KG1 (cell line): ENCODE measurements at regions not wholly inside any gene's neighbourhood (a gene's known extent, or its start where the extent isn't known, plus 50 kb on each side); places are given as distances from the start of the nearest gene placed in this dataset.
"Not testable (repeated sequence)": the region's sequence is repeated elsewhere in the genome, so short reads cannot be mapped to it uniquely, and the experiment has no call there.

Experiments
- DNase-seq: peaks from one replicate; lab custom pipeline; 2025; lab: John Stamatoyannopoulos, UW

- no peak for DNase-seq
Measured at GRCh38 chr6:43884652-43885022, 114.6 kb downstream of the VEGFA start.

DNA sequence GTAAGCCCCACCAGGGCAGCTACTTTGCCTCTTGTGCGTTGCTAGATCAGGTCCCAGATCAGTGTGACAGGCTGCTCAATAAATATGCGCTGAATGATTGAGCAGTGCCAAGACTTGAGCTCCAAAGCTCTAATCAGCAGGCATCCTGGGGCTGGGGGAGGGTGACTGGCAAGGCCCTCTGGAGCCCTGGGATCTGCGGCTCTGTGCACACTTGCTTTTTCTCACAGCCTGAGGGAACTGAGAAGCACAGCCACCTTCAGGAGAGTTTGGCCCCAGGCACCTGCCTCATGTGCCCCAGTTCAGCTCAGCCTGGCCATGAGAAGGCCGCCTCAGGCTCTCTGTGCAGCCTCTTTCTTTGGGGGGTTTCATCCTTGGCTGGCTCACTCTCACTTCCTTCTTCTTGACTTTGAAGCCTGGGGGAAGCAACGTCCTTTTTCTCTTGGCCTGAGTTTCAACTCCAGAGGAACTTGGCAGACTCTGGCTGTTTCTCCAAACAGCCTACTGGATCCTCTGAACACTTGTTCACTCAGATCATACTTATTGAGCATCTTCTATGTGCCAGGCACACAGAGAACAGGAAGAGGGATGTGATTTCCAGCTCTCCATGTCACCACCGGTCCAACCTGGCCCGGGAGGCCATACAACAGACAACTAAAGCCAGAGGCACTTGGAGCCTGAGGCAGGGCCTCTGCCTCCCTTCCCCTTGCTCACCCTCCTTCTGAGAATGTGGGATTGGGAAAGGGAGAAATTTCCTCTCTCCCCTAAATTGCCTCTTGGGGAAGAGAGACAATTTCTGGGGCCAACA lies 114.0 kb downstream of the VEGFA start:
- DNase-seq: no peak

- not testable (repeated sequence) for DNase-seq
Measured at GRCh38 chr6:43882690-43883448, 112.9 kb downstream of the VEGFA start.

- no peak for DNase-seq
Measured at GRCh38 chr6:43880236-43881137, 110.5 kb downstream of the VEGFA start.

- no peak for DNase-seq
Measured at GRCh38 chr6:43879722-43880121, 109.7 kb downstream of the VEGFA start.

DNA sequence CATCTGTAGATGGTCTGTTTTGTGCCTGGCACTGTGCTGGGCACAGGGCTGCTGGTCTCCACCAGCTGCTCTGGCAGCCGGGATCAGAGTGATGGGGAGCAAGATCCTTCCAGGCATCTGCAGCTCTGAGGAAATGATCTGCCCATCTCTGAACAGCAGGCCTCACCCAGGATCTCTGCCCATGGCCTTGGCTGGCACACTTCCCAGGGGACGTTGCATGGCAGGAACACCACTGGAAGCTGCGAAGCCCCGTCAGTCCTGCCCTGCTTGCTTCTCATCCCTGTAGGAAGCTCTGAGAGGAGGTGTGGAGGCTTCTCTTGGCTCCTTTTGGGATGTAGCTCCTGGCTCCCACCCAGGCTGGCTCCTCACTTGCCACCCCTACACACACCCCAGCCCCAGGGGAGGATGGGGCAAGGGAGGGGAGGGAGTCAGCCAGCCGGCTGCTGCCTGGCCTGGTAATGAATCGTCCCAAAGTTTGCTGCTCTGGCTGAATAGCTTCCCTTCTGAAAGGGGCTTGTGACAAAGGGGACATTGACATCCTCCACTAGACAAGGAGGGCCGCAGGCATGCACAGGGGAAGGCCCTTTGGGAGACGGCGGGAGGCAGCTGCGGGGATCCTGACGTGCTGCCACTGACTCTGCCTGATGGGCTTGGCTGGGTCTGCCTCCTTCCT lies 108.9 kb downstream of the VEGFA start:
- DNase-seq: no peak

DNA sequence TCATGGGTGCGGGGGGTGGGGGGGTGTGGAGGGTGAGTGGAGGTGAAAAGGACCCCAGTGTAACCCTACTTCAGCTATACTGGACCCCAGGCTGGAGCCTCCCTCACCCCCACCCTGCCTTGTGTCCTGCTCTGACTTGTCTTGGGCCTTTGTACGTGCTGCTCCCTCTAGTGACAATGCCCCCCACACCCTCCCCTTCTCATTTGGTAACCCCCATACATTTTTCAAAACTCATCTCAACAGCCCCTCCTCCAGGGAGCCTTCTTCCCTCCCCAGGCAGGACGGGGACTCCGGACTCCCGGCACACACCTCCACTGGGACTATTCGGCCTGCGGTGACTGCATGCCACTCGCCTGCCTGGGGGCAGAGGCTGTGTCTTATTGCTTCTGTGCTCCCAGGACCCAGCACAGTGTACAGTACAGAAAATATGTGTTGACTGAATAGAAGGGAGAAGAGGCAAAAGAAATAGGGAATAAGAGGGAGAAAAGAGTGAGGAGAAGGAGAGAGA lies 108.2 kb downstream of the VEGFA start:
- no peak for DNase-seq

DNA sequence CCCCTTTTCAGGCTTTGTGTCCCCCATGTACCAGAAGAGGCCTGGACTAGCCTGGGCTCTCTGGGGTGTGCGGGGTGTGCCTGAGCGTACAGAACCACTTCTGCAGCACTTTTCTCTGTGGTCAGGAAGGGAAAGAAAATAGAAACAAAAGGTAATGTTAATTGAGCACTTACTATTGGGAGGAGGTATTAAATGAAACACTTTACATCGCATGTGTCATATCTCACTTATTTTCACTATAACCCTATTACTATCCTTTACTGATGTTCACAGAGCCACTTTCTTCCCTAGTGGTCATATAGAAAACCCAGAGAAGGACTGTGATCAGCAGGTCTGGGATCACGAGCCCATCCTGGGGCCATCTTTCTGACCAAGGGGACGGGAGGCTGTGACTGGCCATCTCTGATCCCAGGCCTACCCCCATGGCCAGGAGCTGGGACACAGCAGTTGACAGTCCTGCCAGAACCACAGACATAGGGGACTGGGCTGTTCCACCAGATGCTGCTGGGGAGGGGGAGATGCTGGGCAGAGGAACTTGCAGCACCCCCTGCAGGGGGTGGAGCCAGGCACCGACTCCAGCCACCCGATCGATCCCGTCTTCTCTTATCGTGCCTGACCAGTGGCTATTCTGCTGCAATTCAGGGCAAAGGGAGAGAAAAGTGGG lies 107.6 kb downstream of the VEGFA start:
- DNase-seq: no peak

- no peak for DNase-seq
Measured at GRCh38 chr6:43877036-43877435, 107.0 kb downstream of the VEGFA start.

- no peak for DNase-seq
Measured at GRCh38 chr6:43876602-43877001, 106.6 kb downstream of the VEGFA start.

DNA sequence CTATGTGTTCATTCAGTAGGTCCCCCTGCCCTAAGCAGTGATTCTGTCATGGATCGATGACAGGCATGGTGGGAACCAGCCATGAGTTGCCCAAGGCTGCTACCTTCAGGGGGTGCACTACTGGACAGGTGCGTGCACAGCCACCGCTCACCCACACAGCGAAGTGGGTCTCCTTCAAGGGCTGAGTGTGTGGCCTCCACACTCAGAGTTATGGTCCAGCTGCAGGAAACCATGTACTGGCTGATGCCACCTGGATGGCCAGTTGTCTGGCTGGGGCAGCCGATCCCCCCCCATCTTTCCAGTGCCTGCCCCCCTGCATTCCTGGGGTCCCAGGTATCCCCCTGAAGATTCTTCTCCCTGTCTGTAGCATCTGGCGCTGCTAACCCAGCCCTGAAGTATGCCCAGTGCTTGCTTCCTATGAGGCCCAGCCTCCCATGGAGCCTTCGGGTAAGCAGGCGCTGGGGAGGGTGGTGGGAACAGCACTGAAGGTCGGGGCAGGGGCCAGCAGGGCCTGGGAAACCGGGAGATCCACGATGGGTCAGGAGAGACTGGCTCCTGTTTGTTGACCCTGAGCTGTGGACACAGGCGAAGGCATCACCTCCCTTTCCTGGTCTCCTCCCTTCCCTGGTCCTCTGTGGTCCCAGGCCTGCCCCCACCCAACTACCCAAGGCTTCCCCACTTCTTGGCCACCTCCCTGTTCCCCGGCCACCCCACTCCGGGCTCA lies 106.0 kb downstream of the VEGFA start:
- DNase-seq: no peak

- DNase-seq: no peak
Measured at GRCh38 chr6:43874814-43875590, 105.0 kb downstream of the VEGFA start.

DNA sequence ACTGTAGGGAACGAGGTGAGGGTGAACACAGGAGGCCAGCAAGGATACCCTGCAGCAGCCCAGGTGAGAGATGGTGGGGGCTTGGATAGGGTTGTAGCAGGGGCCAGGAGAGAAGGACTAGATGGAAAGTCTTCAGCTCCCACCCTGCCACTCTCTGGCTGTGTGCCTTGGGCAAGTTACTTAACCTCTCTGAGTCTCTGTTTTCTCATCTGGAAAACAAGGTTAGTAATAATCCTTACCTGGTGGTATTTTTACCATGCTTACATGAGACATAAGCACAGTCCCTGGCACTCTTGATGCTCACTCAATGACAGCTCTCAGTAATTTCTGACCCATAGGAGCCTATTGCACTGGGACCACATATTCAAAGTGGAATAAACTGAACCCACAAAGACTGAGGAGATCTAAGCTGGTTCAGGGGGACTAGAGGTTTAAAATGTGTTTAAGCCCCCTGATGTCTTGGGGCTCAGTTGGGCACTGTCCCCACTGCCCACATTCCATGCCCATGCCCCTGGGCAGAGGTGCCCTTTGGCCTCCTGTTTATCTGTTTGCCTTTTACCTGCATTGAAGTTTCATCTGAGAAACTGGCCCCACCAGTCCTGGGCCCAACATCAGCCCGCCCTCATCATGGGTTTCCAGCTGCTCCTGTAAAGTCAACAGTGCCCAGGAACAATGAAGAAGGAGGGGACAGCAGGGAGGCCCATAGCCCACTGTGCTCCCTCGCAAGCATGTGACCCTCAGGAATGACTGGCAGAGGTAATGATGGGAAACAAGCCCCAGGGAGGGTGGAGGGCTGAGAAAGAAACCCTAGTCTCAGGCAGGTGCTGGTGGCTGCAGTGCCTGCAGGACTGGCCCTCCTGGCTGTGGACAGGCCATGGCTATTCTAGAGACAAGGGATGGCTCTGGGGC lies 104.0 kb downstream of the VEGFA start:
- DNase-seq: no peak

GRCh38 chr6:43871933-43872332 lies 101.9 kb downstream of the VEGFA start:
- DNase-seq: no peak

GRCh38 chr6:43871284-43871683 lies 101.3 kb downstream of the VEGFA start:
- DNase-seq: no peak

- DNase-seq: no peak
Measured at GRCh38 chr6:43870660-43871061, 100.7 kb downstream of the VEGFA start.

DNA sequence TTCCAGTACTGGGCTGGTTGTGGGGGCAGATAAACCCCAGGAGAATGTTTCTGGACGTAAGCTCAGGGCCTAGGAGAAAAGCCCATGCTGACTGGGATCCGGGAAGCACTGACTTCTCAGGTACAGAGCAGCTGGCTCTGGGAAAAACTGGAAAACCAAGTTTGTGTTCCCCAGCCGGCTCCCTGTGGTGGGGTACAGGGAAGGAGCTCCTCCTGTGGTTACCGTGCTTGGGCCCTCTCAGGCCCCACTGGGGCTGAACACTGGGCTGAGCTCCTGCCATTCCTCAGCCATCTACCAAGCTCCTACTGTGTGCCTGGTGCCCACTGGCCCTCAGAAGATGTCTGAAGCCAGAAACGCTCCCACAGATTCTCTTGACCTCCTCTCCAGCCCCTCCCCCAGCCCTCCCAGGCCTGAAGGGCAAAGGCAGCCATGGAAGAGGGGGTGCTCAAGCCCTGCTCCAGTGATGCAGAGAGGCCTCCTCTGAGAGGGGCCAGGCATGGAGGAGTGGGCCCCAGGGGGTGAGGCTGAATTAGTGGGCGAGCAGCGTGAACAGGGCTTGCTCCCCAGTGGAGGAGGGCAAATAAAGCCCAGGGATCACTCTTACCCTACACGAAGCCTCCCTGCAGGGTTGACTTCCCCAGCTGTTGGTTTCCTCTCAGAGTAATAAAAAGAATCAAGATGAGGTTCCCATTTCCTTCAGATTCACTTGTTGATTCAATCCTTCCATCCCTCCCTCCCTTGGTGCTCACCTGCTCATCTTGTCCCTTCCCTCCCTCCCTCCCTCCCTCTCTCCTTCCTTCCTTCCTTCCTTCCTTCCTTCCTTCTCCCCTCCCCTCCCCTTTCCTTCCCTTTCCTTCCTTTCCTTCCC lies 100.0 kb downstream of the VEGFA start:
- DNase-seq: no peak
